ENCODE measurements at regions not wholly inside any gene's neighbourhood (a gene's known extent, or its start where the extent isn't known, plus 50 kb on each side); places are given as distances from the start of the nearest gene placed in this dataset.

- no peak for TF ChIP-seq PPARA (CRISPR knock-in tag; IDR thresholded peaks at IDR 0.05; ENCODE audit: borderline replicate concordance)
- TF ChIP-seq ZNF565 (CRISPR knock-in tag; conservative IDR thresholded peaks at IDR 0.05; ENCODE audit: low read depth) = no peak
- TF ChIP-seq, protein P1, sequence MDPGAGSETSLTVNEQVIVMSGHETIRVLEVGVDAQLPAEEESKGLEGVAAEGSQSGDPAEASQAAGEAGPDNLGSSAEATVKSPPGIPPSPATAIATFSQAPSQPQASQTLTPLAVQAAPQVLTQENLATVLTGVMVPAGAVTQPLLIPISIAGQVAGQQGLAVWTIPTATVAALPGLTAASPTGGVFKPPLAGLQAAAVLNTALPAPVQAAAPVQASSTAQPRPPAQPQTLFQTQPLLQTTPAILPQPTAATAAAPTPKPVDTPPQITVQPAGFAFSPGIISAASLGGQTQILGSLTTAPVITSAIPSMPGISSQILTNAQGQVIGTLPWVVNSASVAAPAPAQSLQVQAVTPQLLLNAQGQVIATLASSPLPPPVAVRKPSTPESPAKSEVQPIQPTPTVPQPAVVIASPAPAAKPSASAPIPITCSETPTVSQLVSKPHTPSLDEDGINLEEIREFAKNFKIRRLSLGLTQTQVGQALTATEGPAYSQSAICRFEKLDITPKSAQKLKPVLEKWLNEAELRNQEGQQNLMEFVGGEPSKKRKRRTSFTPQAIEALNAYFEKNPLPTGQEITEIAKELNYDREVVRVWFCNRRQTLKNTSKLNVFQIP (CRISPR knock-in tag; IDR thresholded peaks at IDR 0.05; ENCODE audit: borderline replicate concordance, low read depth) = no peak
- no peak for TF ChIP-seq RARB (CRISPR knock-in tag; IDR thresholded peaks at IDR 0.05)
- no peak for TF ChIP-seq ARNTL (CRISPR knock-in tag; IDR thresholded peaks at IDR 0.05; ENCODE audit: borderline replicate concordance, low read depth)
Observed at GRCh38 chr18:29123706-29124530, 947.0 kb upstream of the CDH2 start.

All from SK-N-SH treated with all-trans-retinoic acid at 6 μM for 48 hours (cell line).